Motor neuron (in vitro differentiated cells): ENCODE measurements at regions not wholly inside any gene's neighbourhood (a gene's known extent, or its start where the extent isn't known, plus 50 kb on each side); places are given as distances from the start of the nearest gene placed in this dataset.

Experiments used
- ATAC-seq, 8 experiments: fragments of 200-7000 bp; cut with Tn5 transposase; replicated peaks in 6 of 8; 2 replicates each; pipeline ENCODE4 v1.8.0; 2021; ENCODE audit warnings: mild to moderate bottlenecking in 8 of 8, moderate library complexity in 8 of 8
- H3K27ac ChIP-seq, 2 donors: fragments of 250-450 bp; sonication (Bioruptor Pico); 2 replicates each; pipeline ENCODE4 v1.9.0; 2021; ENCODE audit warnings: antibody characterized with exemption in 2 of 2, mild to moderate bottlenecking in 2 of 2, moderate library complexity in 1 of 2
- H3K4me1 ChIP-seq, 2 donors: fragments of 250-450 bp; sonication (Bioruptor Pico); replicated peaks in 1 of 2; 2 replicates each; pipeline ENCODE4 v1.6.1; 2021; ENCODE audit warnings: antibody characterized with exemption in 2 of 2, mild to moderate bottlenecking in 2 of 2, moderate library complexity in 1 of 2
- H3K4me3 ChIP-seq, 5 donors: fragments of 250-450 bp; sonication (Bioruptor Pico); 2 replicates each; pipeline ENCODE4 v1.9.0; 2021; ENCODE audit warnings: antibody characterized with exemption in 5 of 5, mild to moderate bottlenecking in 5 of 5, moderate library complexity in 4 of 5
- WGBS, 10 experiments: fragments of 450-650 bp; shearing (Covaris generic); methylation state at CpG; one replicate each; pipeline ENCODE4 v1.0.0; 2022; 5-methylcytosine and 5-hydroxymethylcytosine counted together
- in situ Hi-C, 9 experiments: fragments of 400-800 bp; cut with MboI; loops; one replicate each; pipeline ENCODE4 v1.15.0; 2021; ENCODE audit warnings: low sequenced_read_pairs in 9 of 9, low pct_unique_long_range_greater_than_20kb in 2 of 9; ENCODE audit not compliant: unreplicated experiment in 9 of 9

GRCh38 chr16:86778978-86779377, 200.6 kb downstream of the FOXL1 start:
- in situ Hi-C loops: no loop called here
- Histone ChIP-seq H3K27ac (no peak overlapping the region), H3K4me1 (peaks cover 12 to 17% of the 10 kb centered on the region in 2 donors), H3K4me3 (no peak overlapping the region)
- ATAC-seq: no peak
- WGBS, 10 experiments: 38 to 89% (median 80%) methylated on average over 1 to 6 of the region's 9 CpGs; no CpG with 5 or more reads in 1 of the 10 experiments

- WGBS, 10 experiments: 67 to 100% (median 88%) methylated on average over 1 to 7 of the region's 11 CpGs; no CpG with 5 or more reads in 4 of the 10 experiments
- ATAC-seq: peak in 1 of 8 experiments; percentile 33
- in situ Hi-C loops: no loop called here
Observed at GRCh38 chr16:86781046-86781445, 202.7 kb downstream of the FOXL1 start.

GRCh38 chr16:86783636-86784626, 205.6 kb downstream of the FOXL1 start:
- in situ Hi-C loops: no loop called here
- 8 to 98% (median 71%) methylated on average over 5 to 17 of the region's 23 CpGs; no CpG with 5 or more reads in 1 of the 10 experiments for WGBS, 10 experiments
- peak in 5 of 8 experiments; percentile 19 to 62 (median 54) for ATAC-seq

More at GRCh38 chr16:86781046-86781445, 202.7 kb downstream of the FOXL1 start:
- peaks cover 2 to 3% of the 10 kb centered on the region in 2 donors for H3K4me1 ChIP-seq
- no peak overlapping the region for H3K4me3 ChIP-seq
- no peak overlapping the region for H3K27ac ChIP-seq

GRCh38 chr16:86786338-86786737, 208.0 kb downstream of the FOXL1 start:
- H3K4me1 ChIP-seq: peaks cover 10 to 11% of the 10 kb centered on the region in 2 donors
- WGBS, 10 experiments: 83 to 100% (median 100%) methylated on average over 1 to 2 of the region's 4 CpGs; no CpG with 5 or more reads in 6 of the 10 experiments
- ATAC-seq: no peak
- H3K4me3 ChIP-seq: no peak overlapping the region
- in situ Hi-C loops: no loop called here
- H3K27ac ChIP-seq: no peak overlapping the region

More at GRCh38 chr16:86783636-86784626, 205.6 kb downstream of the FOXL1 start:
- H3K27ac ChIP-seq: no peak overlapping the region
- H3K4me1 ChIP-seq: peaks cover 0 to under 1% of the 10 kb centered on the region in 2 donors
- H3K4me3 ChIP-seq: no peak overlapping the region

DNA sequence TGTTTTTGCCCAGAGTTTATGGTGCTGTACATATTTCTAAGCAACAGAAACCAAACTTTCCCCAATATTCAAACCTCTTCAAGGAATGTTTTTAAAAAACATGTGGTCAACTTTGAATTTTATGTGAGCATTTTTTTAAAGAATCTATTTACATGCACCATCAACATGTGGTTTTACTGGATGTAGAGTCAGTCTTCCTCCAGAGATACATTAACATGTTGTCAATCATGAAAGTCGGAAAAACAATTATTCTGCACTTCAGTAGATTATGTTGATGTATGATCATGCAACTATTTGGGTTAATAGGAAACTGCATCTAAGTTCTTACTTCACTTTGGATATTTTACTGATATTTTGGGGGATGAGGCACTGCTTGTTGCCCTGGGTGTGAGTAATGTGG, 208.6 kb downstream of the FOXL1 start:
- Histone ChIP-seq H3K27ac (no peak overlapping the region), H3K4me3 (no peak overlapping the region), H3K4me1 (peaks cover 13 to 16% of the 10 kb centered on the region in 2 donors)
- peak in 3 of 8 experiments; percentile 74 to 90 (median 90) for ATAC-seq
- WGBS, 10 experiments: 0 to 100% (median 82%) methylated on average over 1 of the region's 1 CpG; no CpG with 5 or more reads in 5 of the 10 experiments
- in situ Hi-C loops: no loop called here

GRCh38 chr16:86787538-86787937, 209.2 kb downstream of the FOXL1 start:
- no peak for ATAC-seq
- Histone ChIP-seq H3K27ac (no peak overlapping the region), H3K4me3 (no peak overlapping the region), H3K4me1 (peaks cover 16 to 18% of the 10 kb centered on the region in 2 donors)
- in situ Hi-C loops: no loop called here
- WGBS, 10 experiments: 0 to 86% (median 67%) methylated on average over 1 to 5 of the region's 5 CpGs

DNA sequence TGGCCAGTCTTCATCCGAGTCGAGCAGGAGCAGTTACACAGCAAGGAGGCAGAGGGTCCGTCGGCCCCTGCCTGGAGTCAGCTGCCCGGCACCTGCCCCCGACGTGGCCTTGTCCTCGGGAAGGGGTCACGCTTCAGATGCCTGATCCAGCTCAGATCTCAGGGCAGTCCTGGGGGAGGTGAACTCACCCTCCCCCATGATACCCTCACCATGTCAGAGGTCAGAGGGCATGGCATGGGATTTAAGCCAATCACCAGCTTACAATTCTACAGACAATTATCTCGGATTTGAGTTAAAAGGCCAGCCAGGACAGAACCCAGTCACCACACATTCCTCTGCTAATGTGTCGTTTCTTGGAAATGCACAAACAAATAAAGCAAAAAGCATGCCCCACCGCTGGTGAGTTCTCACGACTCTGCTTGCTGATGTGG, 211.3 kb downstream of the FOXL1 start:
- WGBS, 10 experiments: 0 to 70% (median 51%) methylated on average over 1 to 12 of the region's 13 CpGs; no CpG with 5 or more reads in 1 of the 10 experiments
- Histone ChIP-seq H3K4me3 (no peak overlapping the region), H3K4me1 (peaks cover 16 to 18% of the 10 kb centered on the region in 2 donors), H3K27ac (no peak overlapping the region)
- peak in 3 of 8 experiments; percentile 17 to 69 (median 28) for ATAC-seq
- in situ Hi-C loops: no loop called here

DNA sequence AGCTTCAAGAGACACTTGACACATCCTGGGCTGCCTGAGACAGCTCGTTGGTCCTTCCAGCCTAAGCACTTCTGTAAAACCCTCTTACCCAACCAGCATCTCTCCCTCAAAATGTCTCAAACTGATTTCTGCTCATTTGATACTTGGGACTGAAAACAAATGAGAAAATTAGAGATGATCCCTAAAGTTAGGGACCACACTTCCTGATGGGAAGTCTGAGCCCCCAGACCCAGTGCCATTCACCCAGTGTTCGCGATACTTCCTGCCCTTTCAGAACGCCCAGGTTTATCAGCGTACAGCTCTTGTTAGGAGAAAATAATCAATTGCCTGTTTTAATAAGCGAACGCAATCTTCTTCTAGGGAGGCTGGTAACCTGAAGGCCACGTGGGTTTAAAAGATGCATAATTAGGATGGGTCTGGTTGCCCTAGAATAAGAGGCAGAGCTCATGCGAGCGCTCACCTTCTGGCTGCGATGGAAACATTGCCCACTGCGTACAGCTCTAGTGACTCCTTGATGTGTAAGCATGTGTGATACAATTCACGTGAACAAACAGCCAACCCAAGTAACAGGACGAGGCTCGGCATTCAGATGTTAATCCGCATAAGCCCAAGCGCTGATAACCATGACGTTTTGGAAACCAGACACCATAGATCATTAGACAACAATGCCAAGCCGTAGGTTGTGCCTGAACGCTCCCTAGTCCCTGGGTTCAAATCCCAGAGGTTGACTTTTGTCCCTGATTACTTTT, 213.1 kb downstream of the FOXL1 start:
- 51 to 100% (median 68%) methylated on average over 1 to 13 of the region's 20 CpGs for WGBS, 10 experiments
- in situ Hi-C loops: no loop called here
- peak in 3 of 8 experiments; percentile 31 to 75 (median 75) for ATAC-seq
- Histone ChIP-seq H3K27ac (no peak overlapping the region), H3K4me3 (no peak overlapping the region), H3K4me1 (peaks cover 16 to 18% of the 10 kb centered on the region in 2 donors)

DNA sequence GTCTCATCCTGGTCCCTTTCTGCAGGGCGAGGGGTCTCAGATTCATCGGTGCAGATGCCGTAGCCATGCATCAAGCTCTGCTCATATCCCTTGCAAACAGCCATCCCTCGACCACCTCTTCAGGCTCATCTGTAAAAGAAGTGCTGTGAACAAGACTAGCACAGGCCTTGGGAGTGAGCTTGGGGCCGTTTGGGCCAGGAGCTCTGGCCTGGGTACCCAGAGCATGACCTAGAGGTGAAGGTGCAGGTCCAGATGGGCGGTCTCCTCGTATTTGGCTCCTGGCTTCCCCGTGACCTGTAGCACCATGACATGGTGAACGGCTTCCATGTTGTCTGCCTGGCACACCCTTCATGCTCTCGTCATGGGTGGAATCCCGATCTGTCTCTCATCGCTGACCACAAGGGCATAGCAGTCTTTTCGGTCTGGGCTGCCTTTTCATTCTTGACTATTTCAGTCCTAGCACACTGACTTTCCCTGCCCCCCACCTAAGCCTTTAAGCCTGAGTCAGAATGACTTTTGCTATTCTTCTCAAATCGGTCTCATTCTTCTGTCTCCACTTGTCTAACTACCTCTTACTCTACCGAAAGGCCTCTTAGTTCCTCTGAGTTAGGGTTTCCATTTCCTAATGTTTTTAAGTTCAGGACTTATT, 216.0 kb downstream of the FOXL1 start:
- in situ Hi-C loops: no loop called here
- ATAC-seq: no peak

GRCh38 chr16:86797700-86798099, 219.4 kb downstream of the FOXL1 start:
- no peak overlapping the region for H3K4me3 ChIP-seq
- H3K4me1 ChIP-seq: peaks cover 0 to 5% of the 10 kb centered on the region in 2 donors
- H3K27ac ChIP-seq: no peak overlapping the region
- WGBS, 10 experiments: 31 to 100% (median 90%) methylated on average over 1 to 4 of the region's 4 CpGs; no CpG with 5 or more reads in 2 of the 10 experiments
- ATAC-seq: no peak
- in situ Hi-C loops: no loop called here

More for the DNA sequence above, 216.0 kb downstream of the FOXL1 start:
- Histone ChIP-seq H3K4me3 (no peak overlapping the region), H3K4me1 (peaks cover 13 to 18% of the 10 kb centered on the region in 2 donors), H3K27ac (no peak overlapping the region)
- 69 to 95% (median 89%) methylated on average over 2 to 6 of the region's 15 CpGs; no CpG with 5 or more reads in 4 of the 10 experiments for WGBS, 10 experiments

DNA sequence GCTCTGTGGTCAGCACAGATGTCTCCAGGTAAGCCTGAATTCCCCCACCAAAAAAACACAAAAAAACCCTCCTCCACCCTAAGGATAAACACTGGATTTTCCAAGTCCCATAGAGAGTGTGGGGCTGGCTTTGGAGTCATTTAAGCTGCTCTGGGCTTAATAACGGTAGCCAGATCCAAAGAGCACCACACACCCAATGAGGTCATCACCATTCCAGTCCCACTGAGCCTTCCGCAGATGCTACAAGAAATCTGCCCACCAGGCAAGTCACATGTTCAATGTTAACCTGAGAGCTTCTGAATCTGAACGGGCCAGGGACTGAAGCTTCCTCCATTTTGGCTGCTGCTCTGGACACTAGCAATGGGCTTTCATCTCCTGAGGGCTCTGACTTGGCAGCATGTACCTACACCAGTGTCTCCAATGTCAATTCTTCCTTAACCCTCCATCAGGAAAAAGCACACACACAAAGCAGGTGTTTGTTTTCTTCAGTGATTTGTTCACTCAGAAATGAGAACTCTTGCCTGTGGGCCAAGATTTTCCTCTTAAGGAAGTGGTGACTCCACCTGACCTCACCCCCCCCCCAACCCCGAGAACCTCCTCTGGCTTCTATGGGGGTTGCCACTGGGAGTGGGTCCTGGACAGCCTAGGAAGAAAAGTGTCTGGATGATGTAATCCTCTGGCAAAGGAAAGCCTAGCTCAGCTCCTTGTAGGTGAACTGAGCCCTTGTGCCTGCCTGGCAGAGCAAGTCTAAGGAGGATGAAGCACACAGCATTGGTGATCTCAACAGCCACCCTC, 220.1 kb downstream of the FOXL1 start:
- ATAC-seq: peak in 4 of 8 experiments; percentile 57 to 77 (median 64)
- no peak overlapping the region for H3K4me3 ChIP-seq
- 0 to 92% (median 13%) methylated on average over 1 to 4 of the region's 4 CpGs; no CpG with 5 or more reads in 5 of the 10 experiments for WGBS, 10 experiments
- no peak overlapping the region for H3K27ac ChIP-seq
- peaks cover 0 to 5% of the 10 kb centered on the region in 2 donors for H3K4me1 ChIP-seq
- in situ Hi-C loops: no loop called here

DNA sequence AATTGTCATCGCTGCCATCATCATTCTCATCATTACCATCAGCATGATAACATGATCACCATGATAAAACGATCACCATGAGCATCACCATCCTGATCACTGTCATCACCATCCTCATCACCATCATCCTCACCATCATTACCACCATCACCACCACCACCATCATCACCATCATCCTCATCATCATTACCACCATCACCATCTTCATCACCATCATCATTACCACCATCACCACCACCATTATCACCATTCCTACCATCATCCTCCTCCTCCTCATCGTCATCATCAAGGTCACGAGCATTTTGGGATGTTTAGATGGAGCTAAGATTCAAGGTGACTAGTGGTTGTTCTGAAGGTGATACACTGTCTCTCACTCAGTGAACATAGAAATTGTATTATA, 221.0 kb downstream of the FOXL1 start:
- 7 to 86% (median 71%) methylated on average over 2 to 4 of the region's 4 CpGs; no CpG with 5 or more reads in 2 of the 10 experiments for WGBS, 10 experiments
- in situ Hi-C loops: no loop called here
- H3K27ac ChIP-seq: no peak overlapping the region
- ATAC-seq: no peak
- no peak overlapping the region for H3K4me3 ChIP-seq
- H3K4me1 ChIP-seq: peaks cover 0 to 5% of the 10 kb centered on the region in 2 donors
